ENCODE measurements at regions not wholly inside any gene's neighbourhood (a gene's known extent, or its start where the extent isn't known, plus 50 kb on each side); places are given as distances from the start of the nearest gene placed in this dataset.
"Not testable (repeated sequence)": the region's sequence is repeated elsewhere in the genome, so short reads cannot be mapped to it uniquely, and the experiment has no call there.

DNA sequence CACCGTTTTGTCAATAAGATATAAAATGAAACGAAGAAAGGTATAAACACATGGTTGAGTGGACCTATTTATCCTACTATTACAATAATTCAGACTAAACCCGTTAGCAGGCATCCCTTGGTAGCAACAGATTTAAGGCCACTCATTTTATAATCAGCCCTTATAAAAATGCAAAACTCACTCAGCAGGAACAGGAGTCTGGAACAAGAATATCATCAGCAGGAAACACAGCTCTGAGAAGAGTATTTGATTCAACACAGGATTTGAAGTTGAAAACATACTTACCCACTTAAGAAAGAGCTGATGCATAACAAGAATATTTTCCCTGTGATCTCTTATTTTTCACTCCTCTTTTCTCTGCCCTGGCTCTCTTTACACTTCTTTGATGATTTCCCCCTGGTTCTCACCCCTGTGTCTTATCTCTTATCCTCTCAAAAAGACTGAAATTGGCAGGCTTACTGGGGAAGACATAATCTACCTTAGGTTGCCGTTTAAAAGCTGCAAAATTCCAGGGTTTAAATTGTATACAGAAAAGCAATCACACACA, 1722.7 kb downstream of the SLITRK5 start:
- FAIRE-seq = no peak

DNA sequence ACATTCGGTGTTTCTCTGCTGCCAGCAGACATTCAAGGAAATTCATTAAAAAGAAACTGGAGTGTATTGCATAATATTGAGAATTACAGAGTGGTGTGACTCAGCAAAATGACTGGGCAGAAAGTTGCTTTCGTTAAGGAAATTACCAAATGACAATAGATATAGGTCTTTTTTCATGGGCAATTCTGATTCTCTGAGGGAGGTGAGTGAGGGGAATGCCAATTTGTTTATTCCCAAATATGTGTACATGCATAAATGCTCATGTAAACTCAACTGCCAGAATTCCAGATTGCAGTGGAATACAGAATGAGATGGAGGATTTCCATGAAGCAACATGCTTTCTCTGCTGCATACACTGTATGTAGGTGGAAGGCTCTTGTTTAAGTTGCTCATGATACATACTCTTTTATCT, 1730.1 kb downstream of the SLITRK5 start:
- no peak for FAIRE-seq

DNA sequence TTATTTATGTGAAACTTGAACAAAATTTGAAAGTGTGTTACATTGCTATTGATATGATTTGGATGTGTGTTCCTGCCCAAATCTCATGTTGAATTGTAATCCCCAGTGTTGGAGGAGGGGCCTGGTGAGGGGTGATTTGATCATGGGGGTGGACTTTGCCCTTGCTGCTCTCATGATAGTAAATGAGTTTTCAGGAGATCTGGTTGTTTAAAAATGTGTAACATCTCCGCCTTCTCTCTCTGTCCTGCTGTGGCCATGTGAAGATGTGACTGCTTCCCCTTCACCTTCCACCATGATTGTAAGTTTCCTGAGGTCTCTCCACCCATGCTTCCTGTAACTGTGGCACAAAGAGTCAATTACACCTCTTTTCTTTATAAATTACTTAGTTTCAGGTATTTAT, 1731.0 kb downstream of the SLITRK5 start:
- no peak for FAIRE-seq

DNA sequence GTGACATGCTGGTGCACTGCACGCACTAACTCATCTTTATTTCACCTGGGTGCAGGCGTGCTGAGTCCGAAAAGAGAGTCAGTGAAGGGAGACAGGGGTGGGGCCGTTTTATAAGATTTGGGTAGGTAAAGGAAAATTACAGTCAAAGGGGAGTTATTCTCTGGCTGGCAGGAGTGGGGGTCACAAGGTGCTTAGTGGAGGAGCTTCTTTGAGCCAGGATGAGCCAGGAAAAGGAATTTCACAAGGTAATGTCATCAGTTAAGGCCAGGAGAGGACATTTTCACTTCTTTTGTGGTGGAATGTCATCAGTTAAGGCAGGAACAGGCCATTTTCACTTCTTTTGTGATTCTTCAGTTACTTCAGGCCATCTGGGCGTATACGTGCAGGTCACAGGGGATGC, 1734.9 kb downstream of the SLITRK5 start:
- not testable (repeated sequence) for FAIRE-seq

- no peak for FAIRE-seq
Observed at GRCh38 chr13:89407357-89407756, 1736.2 kb downstream of the SLITRK5 start.

DNA sequence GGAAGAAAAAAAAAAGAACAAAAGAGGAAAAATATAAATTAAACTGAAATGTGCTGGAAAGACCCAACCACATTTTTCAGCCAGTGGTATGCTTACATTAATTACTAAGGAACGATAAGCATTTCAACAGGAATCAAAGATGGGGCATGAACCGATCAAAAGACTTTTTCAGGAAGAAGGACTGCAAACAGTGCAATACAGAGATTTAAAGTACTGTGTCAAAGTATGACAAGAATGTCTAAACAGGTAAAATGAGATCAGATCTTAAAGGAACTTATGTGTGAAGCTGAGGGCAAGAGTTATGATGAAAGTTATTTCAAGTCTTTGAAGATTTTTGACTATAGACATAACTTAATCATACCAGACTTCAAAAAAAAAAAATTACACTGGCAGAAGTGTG, 1761.8 kb downstream of the SLITRK5 start:
- FAIRE-seq = no peak

- not testable (repeated sequence) for FAIRE-seq
Observed at GRCh38 chr13:89434624-89435023, 1763.5 kb downstream of the SLITRK5 start.

GRCh38 chr13:89454681-89455080, 1783.5 kb downstream of the SLITRK5 start:
- no peak for FAIRE-seq

GRCh38 chr13:89455225-89455624, 1784.1 kb downstream of the SLITRK5 start:
- FAIRE-seq = no peak

DNA sequence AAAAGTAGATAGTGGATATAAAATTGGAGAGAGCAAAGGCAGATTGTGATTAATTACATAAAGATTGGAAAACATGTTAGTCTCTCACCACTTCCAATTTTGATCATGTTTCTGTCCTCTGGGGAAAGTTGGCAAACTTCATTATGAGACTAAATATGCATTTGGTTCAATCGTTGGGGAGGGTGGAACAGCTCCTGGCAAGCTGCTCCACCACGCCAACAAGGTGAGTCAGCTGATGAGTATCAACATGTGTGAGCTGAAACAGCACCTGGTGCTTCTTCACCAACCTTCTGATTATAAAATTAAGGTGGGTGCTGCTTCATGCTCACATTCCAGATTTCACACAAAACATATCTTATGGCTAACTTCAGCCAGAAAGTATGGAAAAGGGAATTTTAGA, 1784.6 kb downstream of the SLITRK5 start:
- no peak for FAIRE-seq

- no peak for FAIRE-seq
Observed at GRCh38 chr13:89457977-89458376, 1786.8 kb downstream of the SLITRK5 start.

DNA sequence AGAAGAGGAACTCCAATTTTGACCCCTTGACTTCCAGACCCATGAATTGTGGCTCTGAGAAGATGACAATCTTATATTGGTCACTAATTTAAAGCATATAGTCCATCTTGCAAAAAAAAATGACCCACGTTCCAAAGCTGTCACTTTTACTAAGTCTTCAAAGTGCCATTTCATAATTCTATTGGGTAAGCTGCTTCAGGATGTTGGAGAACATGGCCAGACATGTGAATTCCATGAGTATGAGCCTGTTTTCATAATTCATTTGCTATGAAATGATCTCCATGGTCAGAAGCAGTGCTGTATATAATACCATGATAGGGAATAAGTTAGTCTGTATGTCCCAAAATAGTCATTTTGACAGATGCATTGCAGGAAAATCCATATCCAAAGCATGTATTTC, 1787.3 kb downstream of the SLITRK5 start:
- FAIRE-seq = no peak

DNA sequence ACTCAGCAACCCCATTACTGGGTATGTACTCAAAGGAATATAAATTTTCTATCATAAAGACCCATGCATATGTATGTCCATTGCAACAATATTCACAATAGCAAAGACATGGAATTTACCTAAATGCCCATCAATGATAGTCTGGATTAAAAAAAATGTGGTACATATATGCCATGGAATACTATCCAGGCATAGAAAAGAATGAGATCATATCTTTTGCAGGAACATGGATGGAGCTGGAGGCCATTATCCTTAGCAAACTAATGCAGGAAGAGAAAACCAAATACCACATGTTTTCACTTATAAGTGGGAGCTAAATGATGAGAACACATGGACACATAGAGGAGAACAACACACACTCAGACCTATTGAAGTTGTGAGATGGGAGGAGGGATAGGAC, 1789.7 kb downstream of the SLITRK5 start:
- not testable (repeated sequence) for FAIRE-seq

- FAIRE-seq = no peak
Observed at GRCh38 chr13:89465366-89465765, 1794.2 kb downstream of the SLITRK5 start.

- no peak for FAIRE-seq
Observed at GRCh38 chr13:89468081-89468480, 1796.9 kb downstream of the SLITRK5 start.

DNA sequence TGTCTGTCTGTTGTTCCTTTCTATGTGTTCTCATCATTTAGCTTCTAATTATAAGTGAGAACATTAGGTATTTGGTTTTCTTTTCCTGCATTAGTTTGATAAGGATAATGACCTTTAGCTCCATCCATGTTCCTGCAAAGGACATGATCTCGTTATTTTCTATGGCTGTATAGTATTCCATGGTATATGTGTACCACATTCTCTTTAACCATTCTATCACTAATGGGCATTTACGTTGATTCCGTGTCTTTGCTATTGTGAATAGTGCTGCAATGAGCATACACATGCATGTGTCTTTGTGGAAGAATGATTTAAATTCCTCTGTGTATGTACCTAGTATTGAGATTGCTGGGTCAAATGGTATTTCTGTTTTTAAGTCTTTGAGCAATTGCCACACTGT, 1799.7 kb downstream of the SLITRK5 start:
- no peak for FAIRE-seq

GRCh38 chr13:89474432-89474831, 1803.3 kb downstream of the SLITRK5 start:
- FAIRE-seq = no peak

DNA sequence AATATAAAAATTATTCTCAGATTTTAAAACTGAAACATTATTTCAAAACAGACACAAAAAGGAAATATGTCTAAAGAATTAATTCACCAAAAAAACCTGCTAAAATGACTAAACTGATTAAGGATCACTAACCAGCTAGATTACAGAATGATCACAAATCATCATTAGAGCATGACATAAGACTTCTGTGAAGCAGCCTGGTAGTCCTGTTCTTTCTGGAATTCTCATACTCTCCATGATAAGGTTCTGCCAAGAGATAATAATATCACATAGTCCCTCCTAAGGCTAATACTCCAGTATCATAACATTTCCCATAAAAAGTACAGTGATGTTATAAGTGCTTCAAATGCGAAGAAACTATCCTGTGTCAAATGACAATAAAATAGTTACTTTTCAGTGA, 1814.9 kb downstream of the SLITRK5 start:
- FAIRE-seq = no peak

DNA sequence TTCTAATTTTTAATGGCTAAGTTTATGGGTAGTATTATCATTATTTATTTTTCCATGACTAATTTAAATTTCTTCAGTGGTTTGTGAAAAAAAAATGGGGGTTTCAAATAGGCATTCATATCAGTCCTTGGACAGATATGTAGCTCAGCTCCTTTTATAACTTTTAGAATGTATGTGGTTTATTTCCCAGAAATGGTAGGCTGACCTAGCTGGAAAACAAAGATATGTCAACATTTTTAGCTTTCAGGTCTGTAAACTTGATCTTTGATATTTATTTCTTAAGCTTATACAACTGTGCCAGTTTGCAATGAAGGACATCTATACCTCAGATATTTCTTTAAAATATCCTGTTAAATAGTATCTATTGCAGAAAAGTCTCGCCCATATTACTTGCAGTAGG, 1815.5 kb downstream of the SLITRK5 start:
- no peak for FAIRE-seq

GRCh38 chr13:89490661-89491060, 1819.5 kb downstream of the SLITRK5 start:
- no peak for FAIRE-seq

DNA sequence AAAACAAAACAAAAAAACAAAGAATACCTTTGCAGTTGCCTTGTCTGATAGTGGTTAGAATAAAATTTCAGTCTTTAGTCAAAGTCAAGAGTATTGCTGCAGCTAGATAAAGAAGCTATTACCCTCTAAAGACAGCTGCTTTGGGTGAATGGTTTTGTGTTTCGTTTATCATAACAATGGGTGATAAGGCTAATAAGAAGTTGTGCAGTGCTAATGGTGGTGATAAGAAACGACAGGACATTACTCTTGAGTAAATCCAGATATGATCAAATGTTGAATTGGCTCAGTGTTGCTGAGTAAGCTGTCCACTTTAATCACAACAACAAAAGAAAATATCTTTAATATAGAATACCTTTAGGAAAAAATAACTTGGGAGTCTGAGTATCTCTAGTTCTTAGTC, 1825.3 kb downstream of the SLITRK5 start:
- no peak for FAIRE-seq

DNA sequence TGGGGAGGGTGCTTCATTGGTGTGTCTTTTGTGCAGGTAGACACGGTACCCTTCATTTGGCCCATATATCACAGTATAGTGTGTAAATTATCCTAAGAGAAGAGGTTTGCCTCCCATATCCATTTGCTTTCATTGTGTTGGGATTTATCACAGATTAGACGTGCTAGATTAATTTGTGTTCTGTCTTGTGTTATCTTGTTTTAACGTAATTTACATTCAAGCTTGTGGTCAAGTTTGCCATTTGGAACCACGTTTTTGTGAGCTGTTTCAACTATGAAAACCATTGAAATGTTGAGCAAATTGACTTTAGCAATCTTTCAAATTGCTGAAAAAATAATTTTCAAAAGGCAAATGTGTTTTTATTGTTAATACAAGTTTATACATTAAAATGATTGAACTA, 1826.5 kb downstream of the SLITRK5 start:
- no peak for FAIRE-seq

GRCh38 chr13:89502286-89502685, 1831.1 kb downstream of the SLITRK5 start:
- no peak for FAIRE-seq

DNA sequence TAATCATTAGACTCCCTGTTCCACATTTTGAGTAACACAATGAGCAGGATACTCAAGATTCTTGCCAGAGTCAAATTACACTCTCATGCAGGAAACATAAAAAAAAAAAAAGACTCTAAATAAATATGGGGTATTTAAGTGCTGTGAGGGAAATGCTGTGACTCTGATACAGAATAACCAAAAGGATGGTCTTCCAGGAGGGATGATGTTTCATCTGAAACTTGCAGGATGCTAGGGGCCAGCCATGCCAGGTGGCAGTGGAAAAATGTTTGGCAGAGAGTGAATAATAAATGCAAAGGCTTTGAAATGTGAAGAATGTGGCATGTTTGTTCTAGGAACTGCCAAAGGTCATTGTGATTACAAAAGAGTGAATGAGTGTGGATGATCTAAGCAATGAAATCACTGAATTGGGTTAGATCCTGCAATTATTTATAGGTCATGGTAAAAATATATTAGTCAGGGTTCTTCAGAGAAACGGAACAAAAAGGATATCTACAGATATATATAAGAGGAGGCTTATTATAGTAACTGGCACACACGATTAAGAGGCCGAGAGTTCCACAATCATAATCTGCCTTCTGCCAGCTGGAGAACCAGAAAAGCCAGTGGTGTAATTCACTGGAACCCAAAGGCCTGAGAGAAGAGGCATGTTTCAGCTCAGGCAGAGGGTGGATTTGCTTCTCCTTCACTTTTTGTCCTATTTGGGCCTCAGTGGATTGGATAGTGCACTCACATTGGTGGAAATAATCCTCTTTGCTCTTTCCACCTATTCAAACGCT, 1832.8 kb upstream of the MIR17HG start:
- FAIRE-seq = no peak

DNA sequence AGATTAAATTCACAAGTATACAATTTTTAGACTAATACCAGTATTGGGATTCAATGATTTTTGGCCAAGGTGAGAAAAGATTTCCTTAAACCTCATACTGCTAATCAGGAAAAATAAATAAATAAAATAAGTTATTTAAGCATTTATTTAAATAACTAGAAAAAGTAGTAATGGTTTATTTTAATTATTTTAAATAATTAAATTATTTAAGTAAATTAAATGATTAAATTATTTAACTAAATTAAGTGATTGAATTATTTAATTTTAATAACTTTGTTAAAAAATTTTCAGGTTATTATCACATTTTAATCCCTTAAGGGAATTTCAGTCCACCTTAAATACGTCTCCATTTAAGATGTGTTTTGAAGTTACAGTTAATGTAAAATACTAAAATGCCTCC, 1831.5 kb upstream of the MIR17HG start:
- peak; percentile 88 for FAIRE-seq
